Activated CD8-positive, alpha-beta T cell treated with anti-CD3 and anti-CD28 coated beads, Interleukin-2, amount 10 ng/mL, durations not matched to agents 7 days and 5 days (primary cell): ENCODE measurements at regions not wholly inside any gene's neighbourhood (a gene's known extent, or its start where the extent isn't known, plus 50 kb on each side); places are given as distances from the start of the nearest gene placed in this dataset.

Experiments
- ATAC-seq: fragments of 150-1000 bp; cut with Tn5 transposase; one replicate; pipeline ENCODE4 v1.10.0; 2021; ENCODE audit warnings: moderate library complexity
- CTCF ChIA-PET: fragments of 350-600 bp; sonication (Branson Sonifier 250); formaldehyde crosslinking; loops from one replicate; lab custom pipeline; 2021; ENCODE audit warnings: antibody characterized with exemption; lab: Charles Lee
- POLR2A ChIA-PET: fragments of 350-600 bp; sonication (Branson Sonifier 250); formaldehyde crosslinking; loops from one replicate; lab custom pipeline; 2021; ENCODE audit warnings: antibody characterized with exemption; lab: Charles Lee
- DNase-seq: peaks from one replicate; pipeline ENCODE4 v3.0.0-alpha.2; 2020
- H3K27ac Mint-ChIP-seq: one replicate; pipeline ENCODE4 v1.8.0; 2021; ENCODE audit warnings: mild to moderate bottlenecking, mixed read lengths
- H3K27me3 Mint-ChIP-seq: one replicate; pipeline ENCODE4 v1.8.0; 2021; ENCODE audit warnings: low read depth, mixed read lengths
- H3K36me3 Mint-ChIP-seq: one replicate; pipeline ENCODE4 v1.8.0; 2021; ENCODE audit warnings: low read depth, mixed read lengths
- H3K4me1 Mint-ChIP-seq: one replicate; pipeline ENCODE4 v1.8.0; 2021; ENCODE audit warnings: low read depth, mixed read lengths
- H3K4me3 Mint-ChIP-seq: one replicate; pipeline ENCODE4 v1.8.0; 2021; ENCODE audit warnings: mild to moderate bottlenecking, mixed read lengths
- H3K9me3 Mint-ChIP-seq: one replicate; pipeline ENCODE4 v1.8.0; 2022; ENCODE audit warnings: mixed read lengths; ENCODE audit not compliant: insufficient read depth

DNA sequence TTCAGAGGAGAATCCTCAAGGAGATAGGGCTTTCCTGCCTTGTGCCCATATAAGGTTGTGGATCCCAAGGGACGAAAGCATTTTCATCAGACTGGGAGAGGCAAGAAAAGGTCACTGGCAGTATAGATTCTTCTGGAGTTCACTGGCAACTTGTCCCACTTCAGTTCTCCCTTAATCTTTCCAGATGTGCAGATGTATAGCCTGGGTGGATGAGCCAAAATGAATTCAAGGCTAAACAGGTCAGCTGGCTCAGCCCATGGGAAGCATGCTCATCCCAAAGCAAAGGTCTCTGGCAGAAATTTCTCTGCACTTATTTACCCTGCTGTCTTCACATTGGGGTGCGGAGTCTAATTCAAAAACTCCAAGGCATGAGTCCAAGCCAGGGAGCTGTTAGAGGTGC, 148.9 kb upstream of the TNP1 start:
- POLR2A ChIA-PET: no interaction called here
- H3K9me3 Mint-ChIP-seq: no peaks in the 10 kb centered on the region
- CTCF ChIA-PET: no interaction called here

DNA sequence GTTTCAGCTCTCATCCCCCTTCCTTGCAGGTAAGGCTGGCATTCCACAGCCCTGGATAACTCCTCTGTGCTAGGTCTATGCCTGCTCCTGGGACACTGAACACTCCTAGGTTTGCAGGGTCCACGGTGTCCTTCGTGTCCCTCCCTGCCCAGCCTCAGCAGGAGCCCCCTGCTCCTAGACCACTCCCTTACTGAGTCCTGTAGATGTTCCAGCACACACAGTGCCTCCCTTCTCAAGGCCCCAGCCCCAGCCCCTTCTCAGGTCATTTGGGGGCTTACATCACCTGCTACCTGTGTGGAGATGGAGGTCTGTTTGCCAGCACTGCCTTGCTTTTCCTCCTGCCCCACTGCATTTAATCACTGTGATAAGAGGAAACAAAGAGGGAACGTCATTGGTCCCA, 146.4 kb upstream of the TNP1 start:
- DNase-seq (no peak), ATAC-seq (no peak)
- H3K27me3 Mint-ChIP-seq: peaks cover 16% of the 10 kb centered on the region
- H3K36me3 Mint-ChIP-seq: no peaks in the 10 kb centered on the region
- H3K27ac Mint-ChIP-seq: no peak overlapping the region
- POLR2A ChIA-PET: no interaction called here
- CTCF ChIA-PET: no interaction called here
- no peaks in the 10 kb centered on the region for H3K9me3 Mint-ChIP-seq
- H3K4me3 Mint-ChIP-seq: no peak overlapping the region
- no peaks in the 10 kb centered on the region for H3K4me1 Mint-ChIP-seq

More for the DNA sequence above, 148.9 kb upstream of the TNP1 start:
- H3K27ac Mint-ChIP-seq: no peak overlapping the region
- no peaks in the 10 kb centered on the region for H3K36me3 Mint-ChIP-seq
- no peaks in the 10 kb centered on the region for H3K4me1 Mint-ChIP-seq
- ATAC-seq (no peak), DNase-seq (no peak)
- no peak overlapping the region for H3K4me3 Mint-ChIP-seq
- peaks cover 20% of the 10 kb centered on the region for H3K27me3 Mint-ChIP-seq

DNA sequence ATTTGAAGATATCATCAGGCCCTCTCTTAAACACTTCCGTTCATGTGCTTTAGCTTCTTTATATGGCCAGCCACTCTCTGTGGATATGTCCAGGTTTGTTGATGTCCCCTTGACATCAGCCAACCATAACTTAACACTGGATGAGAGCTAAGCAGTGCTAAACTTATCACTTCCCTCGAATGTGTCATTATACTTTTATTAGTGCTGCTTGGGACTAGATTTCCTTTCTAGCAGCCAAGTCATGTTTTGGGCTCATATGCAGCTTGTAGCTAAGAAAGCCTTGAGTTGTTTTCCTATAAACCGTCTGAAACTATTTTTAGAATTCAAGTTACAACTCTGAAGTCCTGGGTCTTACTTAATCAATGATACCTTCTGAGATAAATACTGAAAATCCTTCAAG, 144.8 kb upstream of the TNP1 start:
- ATAC-seq (no peak), DNase-seq (no peak)
- H3K4me1 Mint-ChIP-seq: no peaks in the 10 kb centered on the region
- H3K27ac Mint-ChIP-seq: no peak overlapping the region
- ChIA-PET POLR2A (no interaction called here), CTCF (no interaction called here)
- peaks cover 16% of the 10 kb centered on the region for H3K27me3 Mint-ChIP-seq
- H3K9me3 Mint-ChIP-seq: no peaks in the 10 kb centered on the region
- H3K4me3 Mint-ChIP-seq: no peak overlapping the region
- no peaks in the 10 kb centered on the region for H3K36me3 Mint-ChIP-seq

DNA sequence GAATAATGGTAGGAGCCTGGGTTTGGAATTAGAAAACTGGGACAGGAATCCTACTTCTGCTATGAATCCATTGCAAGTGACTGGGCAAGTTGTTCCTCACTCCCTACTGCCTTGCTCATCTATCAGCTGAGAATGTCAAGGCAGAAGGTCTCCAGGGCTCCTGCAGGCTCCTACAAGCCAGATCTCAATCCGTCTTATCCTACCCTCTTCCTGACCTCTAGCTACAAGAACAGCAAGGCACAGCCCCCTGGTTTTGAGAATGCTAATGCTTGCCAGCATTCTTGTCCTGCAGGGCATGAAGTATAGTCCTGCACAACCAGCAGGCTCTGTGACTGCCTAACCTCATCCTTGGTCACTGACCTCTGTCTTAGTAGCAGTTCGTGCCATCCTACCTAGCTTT, 141.9 kb upstream of the TNP1 start:
- no peak overlapping the region for H3K27ac Mint-ChIP-seq
- CTCF ChIA-PET: no interaction called here
- ATAC-seq (no peak), DNase-seq (no peak)
- H3K9me3 Mint-ChIP-seq: no peaks in the 10 kb centered on the region
- H3K4me3 Mint-ChIP-seq: no peak overlapping the region
- H3K36me3 Mint-ChIP-seq: no peaks in the 10 kb centered on the region
- no peaks in the 10 kb centered on the region for H3K4me1 Mint-ChIP-seq
- peaks cover 20% of the 10 kb centered on the region for H3K27me3 Mint-ChIP-seq
- POLR2A ChIA-PET: no interaction called here

DNA sequence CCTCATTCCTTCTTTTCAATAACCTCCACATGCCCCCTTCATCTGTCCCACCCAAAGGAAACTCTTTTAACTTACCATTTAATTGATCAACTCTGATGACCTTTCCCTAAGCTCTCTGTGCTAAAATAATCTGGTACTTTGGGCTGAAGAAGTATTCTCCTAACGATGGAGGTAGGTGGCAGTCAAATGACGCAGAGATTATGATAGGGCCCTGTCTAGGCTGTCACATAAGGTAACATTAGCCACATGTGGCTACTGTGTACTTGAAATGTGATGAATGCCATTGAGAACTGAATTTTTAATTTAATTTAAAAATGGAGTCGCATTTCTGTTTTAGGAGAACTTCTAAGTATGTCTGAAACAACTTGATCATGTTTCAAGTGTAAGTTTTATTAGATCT, 140.5 kb upstream of the TNP1 start:
- CTCF ChIA-PET: interaction anchor here (0.9 kb wide), 1 partner anchor 166 kb away, joined by 3 read pairs; no protein-coding TSS in a partner anchor
- POLR2A ChIA-PET: no interaction called here
- Mint-ChIP-seq H3K4me1 (no peaks in the 10 kb centered on the region), H3K9me3 (no peaks in the 10 kb centered on the region), H3K27me3 (peaks cover 20% of the 10 kb centered on the region), H3K36me3 (no peaks in the 10 kb centered on the region), H3K4me3 (no peak overlapping the region), H3K27ac (no peak overlapping the region)
- no peak for ATAC-seq
- DNase-seq: no peak

DNA sequence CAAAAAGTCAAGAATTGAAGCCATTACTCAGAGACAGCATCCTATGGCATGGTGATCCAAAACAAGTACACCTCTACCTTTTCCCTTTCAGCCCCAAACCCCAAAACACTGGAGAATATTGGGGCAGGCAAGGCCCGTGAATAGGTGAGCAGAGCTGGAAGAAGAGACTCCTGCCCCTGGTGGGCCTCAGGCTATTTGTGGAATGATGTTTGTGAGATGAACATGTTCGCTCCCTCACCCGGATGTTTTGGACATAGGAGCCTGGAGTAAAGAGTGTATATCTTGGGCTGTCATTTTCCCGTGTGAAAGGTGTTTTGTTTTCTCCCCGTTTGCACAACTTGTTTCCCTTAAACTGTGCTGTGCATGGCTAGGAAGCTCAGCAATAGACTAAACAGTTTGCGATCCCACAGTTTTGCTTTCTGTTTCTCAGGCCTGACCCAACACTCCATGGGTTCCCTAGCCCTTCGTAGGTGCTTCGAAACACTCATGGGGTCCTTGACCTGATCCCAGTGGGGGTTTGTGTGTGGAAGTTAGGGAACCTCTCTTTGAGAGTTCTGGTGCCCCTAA, 136.5 kb upstream of the TNP1 start:
- H3K4me1 Mint-ChIP-seq: no peaks in the 10 kb centered on the region
- CTCF ChIA-PET: no interaction called here
- H3K36me3 Mint-ChIP-seq: no peaks in the 10 kb centered on the region
- ATAC-seq (no peak), DNase-seq (no peak)
- H3K27me3 Mint-ChIP-seq: peaks cover 24% of the 10 kb centered on the region
- no peak overlapping the region for H3K27ac Mint-ChIP-seq
- no peak overlapping the region for H3K4me3 Mint-ChIP-seq
- POLR2A ChIA-PET: no interaction called here
- no peaks in the 10 kb centered on the region for H3K9me3 Mint-ChIP-seq

DNA sequence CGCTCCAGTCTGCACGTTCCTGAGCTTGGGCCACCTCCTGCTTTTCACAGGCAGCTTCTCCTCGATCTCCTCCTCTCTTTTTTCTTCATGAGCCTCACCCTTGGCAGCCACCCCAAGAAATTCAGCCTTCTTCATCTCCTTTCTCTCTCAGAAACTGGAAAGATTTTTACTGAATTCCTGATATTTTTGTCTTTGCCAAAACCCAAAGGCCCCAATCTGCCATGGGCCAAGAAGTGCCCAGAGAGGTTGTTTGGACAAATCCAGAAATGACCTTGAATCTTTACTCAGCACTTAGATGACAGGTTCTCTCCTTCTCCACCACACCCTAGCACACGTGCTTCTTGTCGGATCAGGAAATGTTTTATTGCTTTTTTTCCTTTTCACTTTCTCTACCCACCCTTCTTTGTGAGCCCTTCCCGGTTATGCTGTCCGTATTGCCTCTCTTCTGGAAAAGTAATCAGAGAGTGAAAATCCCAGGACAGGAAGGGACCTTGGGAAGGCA, 134.5 kb upstream of the TNP1 start:
- no peak for ATAC-seq
- Mint-ChIP-seq H3K9me3 (no peaks in the 10 kb centered on the region), H3K4me3 (no peak overlapping the region), H3K27ac (no peak overlapping the region), H3K27me3 (peaks cover 30% of the 10 kb centered on the region), H3K36me3 (no peaks in the 10 kb centered on the region), H3K4me1 (no peaks in the 10 kb centered on the region)
- CTCF ChIA-PET: no interaction called here
- DNase-seq: no peak
- POLR2A ChIA-PET: no interaction called here

DNA sequence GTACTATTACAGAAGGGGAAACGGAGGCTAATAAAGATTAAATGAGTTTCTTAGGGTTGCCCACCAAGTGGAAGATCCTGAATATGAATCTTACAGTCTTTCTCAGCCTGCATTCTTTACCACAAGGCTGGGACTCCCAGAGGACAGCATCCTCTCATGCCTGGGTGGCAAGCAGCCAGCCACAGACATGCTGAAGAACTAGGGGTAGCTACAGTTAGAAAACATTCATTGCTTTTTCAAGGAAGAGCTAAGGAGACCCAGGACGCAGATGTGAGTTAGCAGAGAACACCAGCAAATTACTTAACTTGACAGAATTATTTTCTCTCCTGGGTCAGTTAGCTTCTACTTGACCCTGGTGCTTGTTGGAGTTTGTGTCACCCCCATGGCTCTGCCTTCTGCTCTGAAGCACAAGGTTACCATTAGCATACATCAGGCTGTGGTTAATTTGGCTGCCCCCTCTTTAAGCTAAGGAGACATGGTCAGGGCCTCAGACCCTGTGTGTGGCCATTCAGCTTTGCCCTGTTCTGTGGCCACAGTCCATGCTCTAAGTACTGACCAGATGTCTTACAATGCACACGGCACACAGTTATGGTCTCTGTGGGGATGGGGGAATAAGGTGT, 132.3 kb upstream of the TNP1 start:
- peaks cover 31% of the 10 kb centered on the region for H3K27me3 Mint-ChIP-seq

DNA sequence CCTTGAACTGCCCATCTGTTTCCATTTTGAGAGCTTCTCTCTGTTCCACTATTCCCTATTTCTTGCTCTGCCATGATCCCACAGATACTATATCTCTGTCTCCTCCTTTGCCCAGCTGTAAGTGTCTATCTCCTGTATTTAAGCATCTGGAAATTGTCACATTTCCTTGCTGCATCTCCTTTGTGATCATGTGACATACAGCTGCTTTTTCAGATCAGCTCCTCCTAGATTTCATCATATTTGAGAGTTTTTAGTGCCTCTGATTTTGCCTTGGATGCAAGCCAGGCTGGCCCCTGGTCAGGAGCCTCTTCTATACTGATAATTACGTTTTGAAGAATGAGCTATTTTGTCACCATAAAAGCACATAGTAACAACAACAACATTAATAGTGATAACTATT, 131.7 kb upstream of the TNP1 start:
- Mint-ChIP-seq H3K27ac (no peak overlapping the region), H3K4me3 (no peak overlapping the region), H3K27me3 (peaks cover 31% of the 10 kb centered on the region), H3K36me3 (no peaks in the 10 kb centered on the region), H3K4me1 (no peaks in the 10 kb centered on the region), H3K9me3 (no peaks in the 10 kb centered on the region)
- ChIA-PET POLR2A (no interaction called here), CTCF (no interaction called here)
- no peak for DNase-seq
- ATAC-seq: no peak

More for the DNA sequence above, 132.3 kb upstream of the TNP1 start:
- Mint-ChIP-seq H3K36me3 (no peaks in the 10 kb centered on the region), H3K9me3 (no peaks in the 10 kb centered on the region), H3K27ac (no peak overlapping the region), H3K4me1 (no peaks in the 10 kb centered on the region), H3K4me3 (no peak overlapping the region)
- POLR2A ChIA-PET: no interaction called here
- CTCF ChIA-PET: no interaction called here
- ATAC-seq: no peak
- no peak for DNase-seq

DNA sequence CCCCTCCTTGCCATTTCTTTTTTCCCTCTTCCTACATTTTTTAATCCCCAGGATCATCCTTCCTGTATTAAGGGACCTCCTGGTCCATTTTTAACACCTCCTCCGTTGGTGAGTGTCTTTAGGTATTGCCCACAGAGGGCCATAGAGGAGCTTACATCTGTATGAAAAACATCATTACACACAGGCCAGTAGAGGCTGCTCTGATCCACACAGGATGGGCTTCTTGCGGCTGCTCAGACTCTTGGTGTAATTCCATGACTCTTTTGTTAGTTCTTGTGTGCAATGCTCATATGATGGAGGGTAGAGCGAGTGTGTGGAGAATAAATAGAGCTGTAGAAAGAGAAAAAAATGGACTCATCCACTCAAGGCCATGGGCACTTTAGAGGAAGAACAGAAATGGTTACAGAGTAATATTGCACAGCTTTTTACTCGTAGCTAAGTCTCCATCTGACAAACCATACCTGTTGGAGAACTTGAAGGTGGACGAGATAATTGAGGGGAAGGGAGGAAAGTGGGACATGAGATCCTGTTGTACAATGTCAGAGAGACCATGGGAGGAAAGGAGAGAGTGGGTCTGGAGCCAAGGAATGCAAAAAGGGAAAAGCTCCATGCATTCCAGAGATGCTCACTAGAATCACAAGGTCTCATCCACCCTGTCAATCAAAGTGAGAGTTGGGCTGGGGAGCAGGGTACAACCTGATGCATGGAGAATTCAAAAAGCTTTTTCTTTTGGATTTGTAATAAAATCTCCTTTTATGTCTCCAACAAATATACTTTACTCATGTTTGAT, 129.7 kb upstream of the TNP1 start:
- Mint-ChIP-seq H3K27ac (no peak overlapping the region), H3K9me3 (no peaks in the 10 kb centered on the region), H3K4me1 (no peaks in the 10 kb centered on the region), H3K36me3 (no peaks in the 10 kb centered on the region), H3K27me3 (peaks cover 20% of the 10 kb centered on the region), H3K4me3 (no peak overlapping the region)
- ATAC-seq: no peak
- POLR2A ChIA-PET: no interaction called here
- DNase-seq: no peak
- CTCF ChIA-PET: no interaction called here

DNA sequence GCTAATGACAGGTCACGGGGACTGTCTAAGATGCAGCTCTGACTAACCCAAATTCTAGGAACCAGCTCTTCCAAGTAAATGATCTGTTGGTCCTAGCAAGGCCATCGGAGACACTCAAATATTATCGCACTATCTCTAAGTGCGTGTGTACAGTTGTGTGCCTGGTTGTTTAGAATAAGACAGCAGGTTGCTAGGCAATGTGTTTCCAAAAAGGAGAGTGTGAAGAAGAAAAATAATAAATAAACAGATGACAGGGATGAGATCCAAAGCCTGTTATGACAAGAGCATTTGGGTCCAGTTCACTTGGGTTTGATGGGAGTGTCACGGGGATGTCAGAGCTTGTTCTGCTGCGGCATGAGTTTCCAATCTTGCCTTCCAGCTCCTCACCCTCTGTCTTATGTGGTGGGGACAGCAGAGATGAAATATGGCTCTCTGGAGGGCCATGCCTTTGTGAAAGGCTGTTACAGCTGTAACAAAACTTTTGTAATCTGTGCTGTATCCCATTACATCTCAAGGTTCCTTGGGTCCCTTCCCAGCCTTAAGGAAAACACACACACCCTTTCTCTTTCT, 127.5 kb upstream of the TNP1 start:
- ChIA-PET POLR2A (no interaction called here), CTCF (no interaction called here)
- no peak for DNase-seq
- Mint-ChIP-seq H3K27ac (no peak overlapping the region), H3K4me3 (no peak overlapping the region), H3K36me3 (no peaks in the 10 kb centered on the region), H3K9me3 (no peaks in the 10 kb centered on the region), H3K27me3 (peaks cover 16% of the 10 kb centered on the region), H3K4me1 (no peaks in the 10 kb centered on the region)
- ATAC-seq: no peak

DNA sequence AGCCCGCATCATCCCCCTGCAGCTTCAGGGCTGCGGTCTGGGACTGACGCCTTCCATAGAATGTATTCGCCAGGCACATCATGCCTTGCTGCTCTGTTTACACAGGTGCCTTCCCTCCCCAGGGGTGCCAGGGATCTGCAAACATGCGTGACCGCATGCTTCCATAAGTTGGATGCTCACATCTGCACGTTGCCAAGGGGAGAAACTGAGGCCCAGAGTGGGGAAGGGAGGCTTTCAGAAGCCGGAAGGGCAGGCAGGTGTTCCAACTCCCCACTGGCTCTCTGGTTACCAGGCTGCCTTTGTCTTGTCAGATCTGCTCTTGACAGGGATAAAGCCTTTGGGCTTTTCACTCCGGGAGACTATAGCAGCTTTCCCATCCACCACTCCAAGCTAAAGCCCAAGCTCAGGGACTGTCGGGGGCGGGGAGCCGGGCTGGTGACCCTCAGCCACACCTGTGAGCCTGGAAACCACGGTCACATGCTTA, 125.8 kb upstream of the TNP1 start:
- CTCF ChIA-PET: no interaction called here
- DNase-seq (no peak), ATAC-seq (no peak)
- no peaks in the 10 kb centered on the region for H3K36me3 Mint-ChIP-seq
- H3K27ac Mint-ChIP-seq: no peak overlapping the region
- POLR2A ChIA-PET: no interaction called here
- H3K4me1 Mint-ChIP-seq: no peaks in the 10 kb centered on the region
- H3K9me3 Mint-ChIP-seq: no peaks in the 10 kb centered on the region
- peaks cover 21% of the 10 kb centered on the region for H3K27me3 Mint-ChIP-seq
- H3K4me3 Mint-ChIP-seq: no peak overlapping the region
